ENCODE measurements at regions not wholly inside any gene's neighbourhood (a gene's known extent, or its start where the extent isn't known, plus 50 kb on each side); places are given as distances from the start of the nearest gene placed in this dataset.

DNA sequence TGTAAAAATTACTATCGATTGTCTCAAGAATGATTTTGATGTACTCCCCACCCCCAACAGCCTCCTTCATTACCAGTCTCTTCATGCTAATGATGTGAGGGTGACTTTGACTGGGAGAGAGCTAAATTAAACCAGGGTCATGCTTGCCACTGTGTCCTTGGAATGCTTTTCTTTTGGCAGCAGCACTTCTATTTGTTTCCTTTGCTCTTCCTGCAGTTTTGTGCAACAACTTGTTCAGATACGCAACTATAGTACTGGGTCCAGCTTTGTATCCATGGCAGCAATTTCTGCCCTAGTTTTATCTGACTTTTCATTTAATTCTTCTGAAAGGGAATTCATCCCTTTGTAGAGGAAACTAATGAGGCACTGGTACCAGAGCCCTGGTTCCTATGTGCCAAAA lies 2792.1 kb downstream of the PCDH9 start:
- TF ChIP-seq, protein P1, sequence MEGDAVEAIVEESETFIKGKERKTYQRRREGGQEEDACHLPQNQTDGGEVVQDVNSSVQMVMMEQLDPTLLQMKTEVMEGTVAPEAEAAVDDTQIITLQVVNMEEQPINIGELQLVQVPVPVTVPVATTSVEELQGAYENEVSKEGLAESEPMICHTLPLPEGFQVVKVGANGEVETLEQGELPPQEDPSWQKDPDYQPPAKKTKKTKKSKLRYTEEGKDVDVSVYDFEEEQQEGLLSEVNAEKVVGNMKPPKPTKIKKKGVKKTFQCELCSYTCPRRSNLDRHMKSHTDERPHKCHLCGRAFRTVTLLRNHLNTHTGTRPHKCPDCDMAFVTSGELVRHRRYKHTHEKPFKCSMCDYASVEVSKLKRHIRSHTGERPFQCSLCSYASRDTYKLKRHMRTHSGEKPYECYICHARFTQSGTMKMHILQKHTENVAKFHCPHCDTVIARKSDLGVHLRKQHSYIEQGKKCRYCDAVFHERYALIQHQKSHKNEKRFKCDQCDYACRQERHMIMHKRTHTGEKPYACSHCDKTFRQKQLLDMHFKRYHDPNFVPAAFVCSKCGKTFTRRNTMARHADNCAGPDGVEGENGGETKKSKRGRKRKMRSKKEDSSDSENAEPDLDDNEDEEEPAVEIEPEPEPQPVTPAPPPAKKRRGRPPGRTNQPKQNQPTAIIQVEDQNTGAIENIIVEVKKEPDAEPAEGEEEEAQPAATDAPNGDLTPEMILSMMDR (IDR thresholded peaks at IDR 0.05) = no peak
- TF ChIP-seq POLR2A (IDR thresholded peaks at IDR 0.05) = no peak

Data from ovary (tissue), 3 donors.